ENCODE measurements at regions not wholly inside any gene's neighbourhood (a gene's known extent, or its start where the extent isn't known, plus 50 kb on each side); places are given as distances from the start of the nearest gene placed in this dataset.

GRCh38 chr2:45279356-45279755 lies 270.1 kb upstream of the SIX2 start:
- TF ChIP-seq CTCF (IDR thresholded peaks at IDR 0.05) (no peak), POLR2AphosphoS5 (IDR thresholded peaks at IDR 0.05) (no peak), POLR2A (IDR thresholded peaks at IDR 0.05) (no peak), EP300 (IDR thresholded peaks at IDR 0.05) (no peak)
